ENCODE measurements at regions not wholly inside any gene's neighbourhood (a gene's known extent, or its start where the extent isn't known, plus 50 kb on each side); places are given as distances from the start of the nearest gene placed in this dataset.
A peak's percentile ranks its signal among the peaks of the same experiment; 100 is the strongest.

DNA sequence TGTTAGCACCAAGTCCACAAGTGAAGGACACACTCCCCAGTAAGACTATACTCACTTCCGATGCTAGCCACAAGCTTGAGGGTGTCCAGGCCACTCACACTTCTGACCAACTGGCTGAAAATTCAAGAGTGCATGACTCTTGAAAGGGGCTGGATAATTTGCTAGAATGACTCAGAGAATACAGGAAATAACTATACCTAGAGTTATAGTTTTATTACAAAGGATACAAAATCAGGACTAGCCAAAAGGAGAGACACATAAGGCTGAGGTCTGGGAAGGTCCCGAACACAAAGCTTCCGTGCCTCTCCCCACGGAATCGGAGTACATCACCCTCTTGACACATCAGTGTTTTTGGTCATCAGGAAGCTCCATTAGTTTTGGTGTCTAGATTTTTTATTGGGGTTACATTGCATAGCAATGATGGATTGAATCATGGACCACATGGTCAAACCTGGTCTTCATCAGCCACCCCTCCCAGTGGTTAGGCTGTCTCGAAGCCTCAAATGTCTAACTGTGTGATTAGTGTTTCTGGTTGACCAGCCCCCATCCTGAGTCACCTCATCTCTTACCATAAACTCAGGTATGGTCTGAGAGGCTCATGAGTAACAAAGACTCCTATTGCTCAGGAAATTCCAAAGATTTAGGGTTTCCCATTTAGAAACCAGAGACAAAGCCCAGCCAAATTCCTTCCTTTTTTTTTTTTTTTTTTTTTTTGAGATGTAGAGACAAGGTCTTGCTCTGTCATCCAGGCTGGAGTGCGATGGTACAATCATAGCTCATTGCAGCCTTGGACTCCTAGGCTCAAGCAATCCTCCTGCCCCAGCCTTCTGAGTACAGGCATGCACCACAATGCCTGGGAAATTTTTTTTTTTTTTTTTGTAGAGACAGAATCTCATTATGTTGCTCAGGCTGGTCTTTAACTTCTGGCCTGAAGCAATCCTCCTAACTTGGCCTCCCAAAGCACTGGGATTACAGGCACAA lies 472.0 kb upstream of the TBX3 start:
- ChIA-PET CTCF (interaction anchor here (0.6 to 0.7 kb wide), 4 partner anchors 16 to 1093 kb away, joined by 3 to 5 read pairs (median 4); no protein-coding TSS in a partner anchor), POLR2A (interaction anchor here (0.6 kb wide), 1 partner anchor 1141 kb away, joined by 3 read pairs; no protein-coding TSS in a partner anchor)
- peaks cover 6% of the 10 kb centered on the region for H3K36me3 Mint-ChIP-seq (ENCODE audit: insufficient read depth, unreplicated experiment)
- no peaks in the 10 kb centered on the region for H3K9me3 Mint-ChIP-seq (ENCODE audit: unreplicated experiment)
- no TSS peak for BruUV-seq (replicated peaks)
- H3K27me3 Mint-ChIP-seq (ENCODE audit: insufficient read depth, unreplicated experiment) = no peaks in the 10 kb centered on the region
- no peak overlapping the region for H3K27ac Mint-ChIP-seq (ENCODE audit: low read depth, unreplicated experiment)
- TF ChIP-seq, protein P1, sequence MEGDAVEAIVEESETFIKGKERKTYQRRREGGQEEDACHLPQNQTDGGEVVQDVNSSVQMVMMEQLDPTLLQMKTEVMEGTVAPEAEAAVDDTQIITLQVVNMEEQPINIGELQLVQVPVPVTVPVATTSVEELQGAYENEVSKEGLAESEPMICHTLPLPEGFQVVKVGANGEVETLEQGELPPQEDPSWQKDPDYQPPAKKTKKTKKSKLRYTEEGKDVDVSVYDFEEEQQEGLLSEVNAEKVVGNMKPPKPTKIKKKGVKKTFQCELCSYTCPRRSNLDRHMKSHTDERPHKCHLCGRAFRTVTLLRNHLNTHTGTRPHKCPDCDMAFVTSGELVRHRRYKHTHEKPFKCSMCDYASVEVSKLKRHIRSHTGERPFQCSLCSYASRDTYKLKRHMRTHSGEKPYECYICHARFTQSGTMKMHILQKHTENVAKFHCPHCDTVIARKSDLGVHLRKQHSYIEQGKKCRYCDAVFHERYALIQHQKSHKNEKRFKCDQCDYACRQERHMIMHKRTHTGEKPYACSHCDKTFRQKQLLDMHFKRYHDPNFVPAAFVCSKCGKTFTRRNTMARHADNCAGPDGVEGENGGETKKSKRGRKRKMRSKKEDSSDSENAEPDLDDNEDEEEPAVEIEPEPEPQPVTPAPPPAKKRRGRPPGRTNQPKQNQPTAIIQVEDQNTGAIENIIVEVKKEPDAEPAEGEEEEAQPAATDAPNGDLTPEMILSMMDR (IDR thresholded peaks at IDR 0.05; ENCODE audit: unreplicated experiment) = no peak
- no peak overlapping the region for H3K4me3 Mint-ChIP-seq (ENCODE audit: unreplicated experiment)
- intact Hi-C loops (cut with micrococcal nuclease) = no loop called here
- peak; percentile 75 for DNase-seq (ENCODE audit: unreplicated experiment)
- H3K4me1 Mint-ChIP-seq (ENCODE audit: insufficient read depth, unreplicated experiment) = peaks cover 13% of the 10 kb centered on the region

DNA sequence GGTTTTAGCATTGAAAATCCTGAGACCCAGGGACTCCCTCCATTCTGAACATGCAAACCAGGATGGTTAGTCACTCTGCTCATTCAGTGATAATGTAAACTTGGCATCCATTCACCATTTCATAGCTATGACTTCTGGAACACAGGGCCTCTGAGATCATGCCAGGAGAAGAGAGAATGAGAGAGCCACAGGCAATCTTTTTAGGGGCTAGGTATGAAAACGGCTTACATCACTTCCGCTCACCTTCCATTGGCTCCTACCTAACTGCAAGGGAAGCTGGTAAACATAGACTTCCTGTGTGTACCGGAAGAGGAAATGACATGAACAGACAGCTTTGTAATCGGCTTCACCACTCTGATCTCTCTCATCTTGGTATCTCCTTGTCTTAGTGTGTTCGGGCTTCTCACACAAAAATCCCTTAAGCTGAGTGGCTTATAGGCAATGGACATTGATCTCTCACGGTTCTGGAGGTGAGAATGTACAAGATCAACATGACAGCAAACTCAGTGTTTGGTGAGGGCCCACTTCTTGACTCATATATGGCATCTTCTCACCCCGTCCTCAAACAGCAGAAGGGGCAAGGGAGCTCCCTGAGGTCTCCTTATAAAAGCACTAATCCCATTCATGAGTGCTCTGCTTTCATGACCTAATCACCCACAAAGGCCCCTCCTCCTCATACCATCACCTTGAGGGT lies 465.9 kb upstream of the TBX3 start:
- Mint-ChIP-seq H3K27me3 (ENCODE audit: insufficient read depth, unreplicated experiment) (no peaks in the 10 kb centered on the region), H3K27ac (ENCODE audit: low read depth, unreplicated experiment) (no peak overlapping the region), H3K9me3 (ENCODE audit: unreplicated experiment) (peaks cover 15% of the 10 kb centered on the region), H3K4me3 (ENCODE audit: unreplicated experiment) (no peak overlapping the region), H3K4me1 (ENCODE audit: insufficient read depth, unreplicated experiment) (peaks cover 5% of the 10 kb centered on the region), H3K36me3 (ENCODE audit: insufficient read depth, unreplicated experiment) (peaks cover 9% of the 10 kb centered on the region)
- no TSS peak for BruUV-seq (replicated peaks)
- peak; percentile 26 for DNase-seq (ENCODE audit: unreplicated experiment)
- TF ChIP-seq, protein P1 (IDR thresholded peaks at IDR 0.05; ENCODE audit: unreplicated experiment) = no peak
- intact Hi-C loops (cut with micrococcal nuclease) = no loop called here
- ChIA-PET CTCF (interaction anchor here (0.8 kb wide), 1 partner anchor 212 kb away, joined by 3 read pairs; no protein-coding TSS in a partner anchor), POLR2A (interaction anchor here (0.6 kb wide), 1 partner anchor 465 kb away, joined by 5 read pairs; no protein-coding TSS in a partner anchor)

DNA sequence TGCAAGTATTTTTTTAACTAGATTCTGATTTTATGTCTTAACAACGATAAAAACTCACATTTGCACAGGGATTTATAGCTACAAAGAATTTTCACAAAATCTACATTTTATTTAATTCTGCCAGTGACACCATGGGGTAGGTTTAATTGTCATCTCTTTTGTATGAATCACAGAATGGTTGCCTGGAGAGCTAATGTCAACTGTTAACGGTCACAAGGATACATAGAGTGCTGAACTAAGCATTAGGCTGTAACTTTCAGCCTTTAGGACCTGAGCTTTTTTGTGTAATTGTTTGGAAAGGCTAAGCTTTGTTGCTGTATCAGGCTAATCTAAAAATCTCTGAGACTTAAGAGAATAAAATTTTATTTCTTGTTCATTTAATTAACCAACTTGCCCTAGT lies 465.3 kb upstream of the TBX3 start:
- Mint-ChIP-seq H3K9me3 (ENCODE audit: unreplicated experiment) (peaks cover 15% of the 10 kb centered on the region), H3K4me3 (ENCODE audit: unreplicated experiment) (no peak overlapping the region), H3K27me3 (ENCODE audit: insufficient read depth, unreplicated experiment) (no peaks in the 10 kb centered on the region), H3K36me3 (ENCODE audit: insufficient read depth, unreplicated experiment) (peaks cover 6% of the 10 kb centered on the region), H3K4me1 (ENCODE audit: insufficient read depth, unreplicated experiment) (peaks cover 5% of the 10 kb centered on the region), H3K27ac (ENCODE audit: low read depth, unreplicated experiment) (no peak overlapping the region)
- ChIA-PET CTCF (interaction anchor here (0.8 kb wide), 1 partner anchor 212 kb away, joined by 3 read pairs; no protein-coding TSS in a partner anchor), POLR2A (interaction anchor here (0.6 kb wide), 1 partner anchor 130 kb away, joined by 3 read pairs; no protein-coding TSS in a partner anchor)
- TF ChIP-seq, protein P1 (IDR thresholded peaks at IDR 0.05; ENCODE audit: unreplicated experiment) = no peak
- no peak for DNase-seq (ENCODE audit: unreplicated experiment)
- intact Hi-C loops (cut with micrococcal nuclease) = no loop called here
- no TSS peak for BruUV-seq (replicated peaks)

DNA sequence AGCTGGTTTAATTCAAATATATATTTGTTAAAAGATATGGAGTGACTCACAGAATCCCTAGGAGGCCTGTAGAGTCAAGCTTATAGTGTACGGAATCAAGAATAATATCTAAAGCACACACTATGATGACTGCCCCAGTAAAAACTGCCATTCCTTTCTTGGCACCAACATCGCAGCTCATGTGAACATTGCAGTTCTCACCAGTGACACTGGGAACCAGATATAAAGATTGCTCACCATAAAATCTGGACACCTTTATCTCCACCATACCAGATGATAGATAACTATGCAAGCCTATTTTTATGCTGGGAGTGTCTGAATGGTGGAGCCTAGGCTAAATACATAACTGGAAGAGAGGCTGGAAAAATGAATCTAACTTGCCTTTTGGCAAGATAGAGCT lies 463.9 kb upstream of the TBX3 start:
- peaks cover 15% of the 10 kb centered on the region for H3K9me3 Mint-ChIP-seq (ENCODE audit: unreplicated experiment)
- intact Hi-C loops (cut with micrococcal nuclease) = no loop called here
- ChIA-PET POLR2A (no interaction called here), CTCF (interaction anchor here (1.0 kb wide), 1 partner anchor 399 kb away, joined by 3 read pairs; no protein-coding TSS in a partner anchor)
- peaks cover 5% of the 10 kb centered on the region for H3K4me1 Mint-ChIP-seq (ENCODE audit: insufficient read depth, unreplicated experiment)
- no peak for DNase-seq (ENCODE audit: unreplicated experiment)
- no peak overlapping the region for H3K27ac Mint-ChIP-seq (ENCODE audit: low read depth, unreplicated experiment)
- no peaks in the 10 kb centered on the region for H3K27me3 Mint-ChIP-seq (ENCODE audit: insufficient read depth, unreplicated experiment)
- BruUV-seq (replicated peaks) = no TSS peak
- TF ChIP-seq, protein P1 (IDR thresholded peaks at IDR 0.05; ENCODE audit: unreplicated experiment) = no peak
- H3K4me3 Mint-ChIP-seq (ENCODE audit: unreplicated experiment) = no peak overlapping the region
- H3K36me3 Mint-ChIP-seq (ENCODE audit: insufficient read depth, unreplicated experiment) = peaks cover 6% of the 10 kb centered on the region
